Liver (tissue), 3 donors: ENCODE measurements at regions not wholly inside any gene's neighbourhood (a gene's known extent, or its start where the extent isn't known, plus 50 kb on each side); places are given as distances from the start of the nearest gene placed in this dataset.

Experiments used
- CTCF ChIP-seq: fragments of 150-350 bp; IDR thresholded peaks from 2 replicates; pipeline ENCODE4 v1.5.1; 2017; ENCODE audit warnings: improper control_type of control experiment, low read depth, low read length; ENCODE audit not compliant: missing input control
- FOXA1 ChIP-seq: IDR thresholded peaks from 2 replicates; pipeline ENCODE4 v1.6.1; 2016; ENCODE audit warnings: antibody characterized with exemption
- GABPA ChIP-seq, 2 donors: IDR thresholded peaks in 1 of 2; conservative IDR thresholded peaks in 1 of 2; 2 replicates each; pipeline ENCODE4 v1.6.1; 2016; ENCODE audit warnings: antibody characterized with exemption in 2 of 2, mild to moderate bottlenecking in 1 of 2, moderate library complexity in 1 of 2
- REST ChIP-seq: IDR thresholded peaks from 2 replicates; pipeline ENCODE4 v1.6.1; 2016; ENCODE audit warnings: antibody characterized with exemption, mild to moderate bottlenecking
- TAF1 ChIP-seq: conservative IDR thresholded peaks from 2 replicates; pipeline ENCODE4 v1.6.1; 2016; ENCODE audit warnings: antibody characterized with exemption, mild to moderate bottlenecking
- TF ChIP-seq, protein P1 (sequence below): IDR thresholded peaks from 2 replicates; pipeline ENCODE4 v1.6.1; 2016; ENCODE audit warnings: antibody characterized with exemption
- donor health status: healthy.
- donor health status: healthy.

GRCh38 chr9:7324152-7324598, 475.4 kb downstream of the DMAC1 start:
- no peak for TF ChIP-seq CTCF
- no peak for TF ChIP-seq REST
- TF ChIP-seq, protein P1, sequence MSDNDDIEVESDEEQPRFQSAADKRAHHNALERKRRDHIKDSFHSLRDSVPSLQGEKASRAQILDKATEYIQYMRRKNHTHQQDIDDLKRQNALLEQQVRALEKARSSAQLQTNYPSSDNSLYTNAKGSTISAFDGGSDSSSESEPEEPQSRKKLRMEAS, result no peak
- TF ChIP-seq FOXA1, result no peak
- no peak for TF ChIP-seq TAF1
- no peak for TF ChIP-seq GABPA (IDR thresholded peaks at IDR 0.05 in 1 of 2, conservative IDR thresholded peaks at IDR 0.05 in 1 of 2)
